Adrenal gland (tissue), 9 donors: ENCODE measurements at regions not wholly inside any gene's neighbourhood (a gene's known extent, or its start where the extent isn't known, plus 50 kb on each side); places are given as distances from the start of the nearest gene placed in this dataset.
"Not testable (repeated sequence)": the region's sequence is repeated elsewhere in the genome, so short reads cannot be mapped to it uniquely, and the experiment has no call there.

ENCODE experiments used
- DNase-seq, 7 donors: peaks; one replicate each; pipeline ENCODE4 v3.0.0-alpha.2; 2019 to 2020
- H3K27ac ChIP-seq, 5 donors: fragments of 200-600 bp; sonication (generic) in 4 of 5; 1 replicate in 3 of 5; 2 replicates in 2 of 5; pipeline versions ENCODE4 v1.5.1 to v1.8.0; 2016 to 2020; ENCODE audit warnings: mild to moderate bottlenecking in 1 of 5
- H3K27me3 ChIP-seq: fragments of 200-600 bp; 2 replicates; pipeline ENCODE4 v1.8.0; 2021
- H3K36me3 ChIP-seq, 2 donors: fragments of 200-600 bp; replicated peaks in 1 of 2; 1 replicate in 1 of 2; 2 replicates in 1 of 2; pipeline versions ENCODE4 v1.5.1 to v1.8.0; 2018 to 2022
- H3K4me1 ChIP-seq, 2 donors: fragments of 200-600 bp; replicated peaks in 1 of 2; 1 replicate in 1 of 2; 2 replicates in 1 of 2; pipeline versions ENCODE4 v1.5.1 to v1.8.0; 2018 to 2021
- H3K4me3 ChIP-seq, 4 donors: fragments of 200-600 bp; sonication (generic) in 3 of 4; one replicate each; pipeline ENCODE4 v1.5.1; 2016 to 2018
- H3K9me3 ChIP-seq, 3 donors: fragments of 200-600 bp; sonication (generic) in 1 of 3; replicated peaks in 1 of 3; 1 replicate in 2 of 3; 2 replicates in 1 of 3; pipeline versions ENCODE4 v1.5.1 to v1.8.0; 2016 to 2021
- CTCF ChIP-seq, 6 experiments: fragments of 450-650 bp in 4 of 6; fragments of 200-600 bp in 2 of 6; sonication (generic) in 1 of 6; IDR thresholded peaks; 1 replicate in 5 of 6; 2 replicates in 1 of 6; pipeline versions ENCODE4 v1.5.1 to v1.8.0; 2016 to 2021; ENCODE audit warnings: antibody characterized with exemption in 6 of 6, mild to moderate bottlenecking in 2 of 6, moderate library complexity in 1 of 6
- POLR2A ChIP-seq, 2 donors: fragments of 450-650 bp; IDR thresholded peaks; one replicate each; pipeline ENCODE4 v1.6.1; 2017; ENCODE audit warnings: antibody characterized with exemption in 2 of 2, mild to moderate bottlenecking in 2 of 2, moderate library complexity in 1 of 2
- WGBS, 4 donors: extraction: QIAGEN DNeasy Blood & Tissue Kit in 2 of 4; methylation state at CpG; one replicate each; pipeline versions ENCODE4 v1.1.5 to v1.1.7; 2013 to 2017; 5-methylcytosine and 5-hydroxymethylcytosine counted together
- intact Hi-C, 2 donors: fragments of 100-400 bp; cut with DNase I; formaldehyde crosslinking; loops; one replicate each; pipeline versions ENCODE4 v1.14.1 to v1.15.0; 2022 to 2023
- donor health status: healthy with polysubstance abuse.
- donor health status: Bipolar disorder and iron deficiency.
- donor health status: DM: yes; HTN: yes; CAD: no.
- donor health status: DM: no; HTN: no; CAD: no.
- donor health status: DM: no; HTN: no; CAD: no.

- Histone ChIP-seq H3K27ac (no peak overlapping the region), H3K4me1 (no peaks in the 10 kb centered on the region), H3K4me3 (no peak overlapping the region), H3K36me3 (no peaks in the 10 kb centered on the region), H3K9me3 (no peaks in the 10 kb centered on the region), H3K27me3 (no peaks in the 10 kb centered on the region)
- 71 to 84% (median 75%) methylated on average over 6 of the region's 6 CpGs for WGBS, 4 donors
- TF ChIP-seq CTCF (IDR thresholded peaks at IDR 0.05): no peak
- intact Hi-C loops: no loop called here
- DNase-seq: no peak
Measured at GRCh38 chr15:91366111-91366510, 266.1 kb downstream of the SV2B start.

- WGBS, 4 donors: 75 to 85% (median 76%) methylated on average over 9 of the region's 9 CpGs
Measured at GRCh38 chr15:91368611-91369010, 268.6 kb downstream of the SV2B start.

GRCh38 chr15:91369823-91370222 is 269.8 kb downstream of the SV2B start:
- no peaks in the 10 kb centered on the region for H3K27me3 ChIP-seq
- 35 to 64% (median 48%) methylated on average over 5 to 7 of the region's 7 CpGs for WGBS, 4 donors
- H3K4me1 ChIP-seq: no peaks in the 10 kb centered on the region
- H3K36me3 ChIP-seq: no peaks in the 10 kb centered on the region
- H3K27ac ChIP-seq: no peak overlapping the region
- H3K4me3 ChIP-seq: no peak overlapping the region
- DNase-seq: no peak
- no peak for TF ChIP-seq CTCF (IDR thresholded peaks at IDR 0.05)
- TF ChIP-seq POLR2A (IDR thresholded peaks at IDR 0.05): no peak
- H3K9me3 ChIP-seq: no peaks in the 10 kb centered on the region
- intact Hi-C loops: no loop called here

More at GRCh38 chr15:91368611-91369010, 268.6 kb downstream of the SV2B start:
- intact Hi-C loops: no loop called here
- H3K27me3 ChIP-seq: no peaks in the 10 kb centered on the region
- TF ChIP-seq POLR2A (IDR thresholded peaks at IDR 0.05) (no peak), CTCF (IDR thresholded peaks at IDR 0.05) (no peak)
- no peak overlapping the region for H3K4me3 ChIP-seq
- no peaks in the 10 kb centered on the region for H3K9me3 ChIP-seq
- no peaks in the 10 kb centered on the region for H3K36me3 ChIP-seq
- H3K4me1 ChIP-seq: no peaks in the 10 kb centered on the region
- no peak overlapping the region for H3K27ac ChIP-seq
- no peak for DNase-seq

GRCh38 chr15:91371345-91371744 is 271.3 kb downstream of the SV2B start:
- DNase-seq, H3K4me1 ChIP-seq, H3K27me3 ChIP-seq, intact Hi-C loops, H3K4me3 ChIP-seq, H3K36me3 ChIP-seq, H3K9me3 ChIP-seq, H3K27ac ChIP-seq: not testable (repeated sequence)
- WGBS, 4 donors: 82 to 89% (median 88%) methylated on average over 3 of the region's 3 CpGs

GRCh38 chr15:91374336-91374735 is 274.3 kb downstream of the SV2B start:
- intact Hi-C loops: no loop called here
- no peak overlapping the region for H3K4me3 ChIP-seq
- TF ChIP-seq POLR2A (IDR thresholded peaks at IDR 0.05): no peak
- TF ChIP-seq CTCF (IDR thresholded peaks at IDR 0.05): no peak
- 77 to 96% (median 81%) methylated on average over 3 of the region's 3 CpGs for WGBS, 4 donors
- H3K36me3 ChIP-seq: no peaks in the 10 kb centered on the region
- H3K27ac ChIP-seq: no peak overlapping the region
- H3K9me3 ChIP-seq: no peaks in the 10 kb centered on the region
- DNase-seq: no peak
- H3K27me3 ChIP-seq: no peaks in the 10 kb centered on the region
- H3K4me1 ChIP-seq: no peaks in the 10 kb centered on the region
